GM12878 (cell line): ENCODE measurements at regions not wholly inside any gene's neighbourhood (a gene's known extent, or its start where the extent isn't known, plus 50 kb on each side); places are given as distances from the start of the nearest gene placed in this dataset.
A peak's percentile ranks its signal among the peaks of the same experiment; 100 is the strongest.

Experiments
- BHLHE40 ChIP-seq, 2 experiments: fragments of 450-650 bp in 1 of 2; IDR thresholded peaks; 2 replicates each; pipeline ENCODE4 v1.6.1; 2011 to 2017; ENCODE audit warnings: low read depth in 2 of 2, borderline replicate concordance in 1 of 2, improper control_type of control experiment in 1 of 2, low read length in 1 of 2, mild to moderate bottlenecking in 1 of 2
- CHD4 ChIP-seq: fragments of 200-600 bp; sonication (generic); IDR thresholded peaks from 2 replicates; pipeline ENCODE4 v1.6.1; 2016; ENCODE audit warnings: mild to moderate bottlenecking
- CREM ChIP-seq: IDR thresholded peaks from 2 replicates; pipeline ENCODE4 v1.6.1; 2014; ENCODE audit warnings: antibody characterized with exemption, low read depth
- FOXK2 ChIP-seq: fragments of 450-650 bp; IDR thresholded peaks from 2 replicates; pipeline ENCODE4 v1.6.1; 2017; ENCODE audit warnings: mild to moderate bottlenecking, moderate library complexity
- GATAD2B ChIP-seq: fragments of 450-650 bp; conservative IDR thresholded peaks from 2 replicates; pipeline ENCODE4 v1.6.1; 2017; ENCODE audit warnings: low read depth, mild to moderate bottlenecking, moderate library complexity
- NR2C1 ChIP-seq: fragments of 450-650 bp; IDR thresholded peaks from 2 replicates; pipeline ENCODE4 v1.6.1; 2017; ENCODE audit warnings: antibody characterized with exemption, mild to moderate bottlenecking, moderate library complexity
- PML ChIP-seq: IDR thresholded peaks from 2 replicates; pipeline ENCODE4 v1.6.1; 2012; ENCODE audit warnings: low read length, inconsistent platforms
- POU2F2 ChIP-seq: IDR thresholded peaks from 3 replicates; pipeline ENCODE4 v1.6.1; 2011; ENCODE audit warnings: low read depth, mild to moderate bottlenecking, low read length, borderline replicate concordance
- RCOR1 ChIP-seq: conservative IDR thresholded peaks from 2 replicates; pipeline ENCODE4 v1.6.1; 2012; ENCODE audit warnings: low read depth, low read length, improper control_type of control experiment
- SPI1 ChIP-seq: IDR thresholded peaks from 2 replicates; pipeline ENCODE4 v1.6.1; 2011; ENCODE audit warnings: low read depth, mild to moderate bottlenecking, low read length, moderate library complexity, borderline replicate concordance; ENCODE audit not compliant: insufficient read depth
- TBL1XR1 ChIP-seq: IDR thresholded peaks from 2 replicates; pipeline ENCODE4 v1.6.1; 2012; ENCODE audit warnings: low read depth, low read length, improper control_type of control experiment
- ZNF274 ChIP-seq: IDR thresholded peaks from one replicate; pipeline ENCODE4 v1.8.0; 2011; ENCODE audit not compliant: insufficient read length, insufficient read depth
- ZNF592 ChIP-seq: fragments of 450-650 bp; IDR thresholded peaks from 2 replicates; pipeline ENCODE4 v1.6.1; 2017; ENCODE audit warnings: mild to moderate bottlenecking, moderate library complexity
- TF ChIP-seq, protein P1 (sequence below): fragments of 450-650 bp; IDR thresholded peaks from 2 replicates; pipeline ENCODE4 v1.6.1; 2017; ENCODE audit warnings: antibody characterized with exemption, mild to moderate bottlenecking, moderate library complexity
- TF ChIP-seq, protein P2 (sequence below): IDR thresholded peaks from 2 replicates; pipeline ENCODE4 v1.6.1; 2012; ENCODE audit warnings: mild to moderate bottlenecking, low read depth, low read length
- TF ChIP-seq, protein P3 (sequence below): fragments of 150-350 bp; IDR thresholded peaks from 2 replicates; pipeline ENCODE4 v1.6.1; 2016; ENCODE audit warnings: low read depth, low read length

GRCh38 chrX:45769761-45770582, 569.3 kb upstream of the DIPK2B start (continued):
- TF ChIP-seq, protein P1, sequence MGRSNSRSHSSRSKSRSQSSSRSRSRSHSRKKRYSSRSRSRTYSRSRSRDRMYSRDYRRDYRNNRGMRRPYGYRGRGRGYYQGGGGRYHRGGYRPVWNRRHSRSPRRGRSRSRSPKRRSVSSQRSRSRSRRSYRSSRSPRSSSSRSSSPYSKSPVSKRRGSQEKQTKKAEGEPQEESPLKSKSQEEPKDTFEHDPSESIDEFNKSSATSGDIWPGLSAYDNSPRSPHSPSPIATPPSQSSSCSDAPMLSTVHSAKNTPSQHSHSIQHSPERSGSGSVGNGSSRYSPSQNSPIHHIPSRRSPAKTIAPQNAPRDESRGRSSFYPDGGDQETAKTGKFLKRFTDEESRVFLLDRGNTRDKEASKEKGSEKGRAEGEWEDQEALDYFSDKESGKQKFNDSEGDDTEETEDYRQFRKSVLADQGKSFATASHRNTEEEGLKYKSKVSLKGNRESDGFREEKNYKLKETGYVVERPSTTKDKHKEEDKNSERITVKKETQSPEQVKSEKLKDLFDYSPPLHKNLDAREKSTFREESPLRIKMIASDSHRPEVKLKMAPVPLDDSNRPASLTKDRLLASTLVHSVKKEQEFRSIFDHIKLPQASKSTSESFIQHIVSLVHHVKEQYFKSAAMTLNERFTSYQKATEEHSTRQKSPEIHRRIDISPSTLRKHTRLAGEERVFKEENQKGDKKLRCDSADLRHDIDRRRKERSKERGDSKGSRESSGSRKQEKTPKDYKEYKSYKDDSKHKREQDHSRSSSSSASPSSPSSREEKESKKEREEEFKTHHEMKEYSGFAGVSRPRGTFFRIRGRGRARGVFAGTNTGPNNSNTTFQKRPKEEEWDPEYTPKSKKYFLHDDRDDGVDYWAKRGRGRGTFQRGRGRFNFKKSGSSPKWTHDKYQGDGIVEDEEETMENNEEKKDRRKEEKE, result no peak
- TF ChIP-seq FOXK2, result no peak
- no peak for TF ChIP-seq ZNF274
- TF ChIP-seq, protein P2, sequence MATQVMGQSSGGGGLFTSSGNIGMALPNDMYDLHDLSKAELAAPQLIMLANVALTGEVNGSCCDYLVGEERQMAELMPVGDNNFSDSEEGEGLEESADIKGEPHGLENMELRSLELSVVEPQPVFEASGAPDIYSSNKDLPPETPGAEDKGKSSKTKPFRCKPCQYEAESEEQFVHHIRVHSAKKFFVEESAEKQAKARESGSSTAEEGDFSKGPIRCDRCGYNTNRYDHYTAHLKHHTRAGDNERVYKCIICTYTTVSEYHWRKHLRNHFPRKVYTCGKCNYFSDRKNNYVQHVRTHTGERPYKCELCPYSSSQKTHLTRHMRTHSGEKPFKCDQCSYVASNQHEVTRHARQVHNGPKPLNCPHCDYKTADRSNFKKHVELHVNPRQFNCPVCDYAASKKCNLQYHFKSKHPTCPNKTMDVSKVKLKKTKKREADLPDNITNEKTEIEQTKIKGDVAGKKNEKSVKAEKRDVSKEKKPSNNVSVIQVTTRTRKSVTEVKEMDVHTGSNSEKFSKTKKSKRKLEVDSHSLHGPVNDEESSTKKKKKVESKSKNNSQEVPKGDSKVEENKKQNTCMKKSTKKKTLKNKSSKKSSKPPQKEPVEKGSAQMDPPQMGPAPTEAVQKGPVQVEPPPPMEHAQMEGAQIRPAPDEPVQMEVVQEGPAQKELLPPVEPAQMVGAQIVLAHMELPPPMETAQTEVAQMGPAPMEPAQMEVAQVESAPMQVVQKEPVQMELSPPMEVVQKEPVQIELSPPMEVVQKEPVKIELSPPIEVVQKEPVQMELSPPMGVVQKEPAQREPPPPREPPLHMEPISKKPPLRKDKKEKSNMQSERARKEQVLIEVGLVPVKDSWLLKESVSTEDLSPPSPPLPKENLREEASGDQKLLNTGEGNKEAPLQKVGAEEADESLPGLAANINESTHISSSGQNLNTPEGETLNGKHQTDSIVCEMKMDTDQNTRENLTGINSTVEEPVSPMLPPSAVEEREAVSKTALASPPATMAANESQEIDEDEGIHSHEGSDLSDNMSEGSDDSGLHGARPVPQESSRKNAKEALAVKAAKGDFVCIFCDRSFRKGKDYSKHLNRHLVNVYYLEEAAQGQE, result no peak
- TF ChIP-seq SPI1, result no peak
- TF ChIP-seq CREM, result no peak
- TF ChIP-seq RCOR1, result no peak
- TF ChIP-seq GATAD2B, result no peak
- TF ChIP-seq, protein P3, sequence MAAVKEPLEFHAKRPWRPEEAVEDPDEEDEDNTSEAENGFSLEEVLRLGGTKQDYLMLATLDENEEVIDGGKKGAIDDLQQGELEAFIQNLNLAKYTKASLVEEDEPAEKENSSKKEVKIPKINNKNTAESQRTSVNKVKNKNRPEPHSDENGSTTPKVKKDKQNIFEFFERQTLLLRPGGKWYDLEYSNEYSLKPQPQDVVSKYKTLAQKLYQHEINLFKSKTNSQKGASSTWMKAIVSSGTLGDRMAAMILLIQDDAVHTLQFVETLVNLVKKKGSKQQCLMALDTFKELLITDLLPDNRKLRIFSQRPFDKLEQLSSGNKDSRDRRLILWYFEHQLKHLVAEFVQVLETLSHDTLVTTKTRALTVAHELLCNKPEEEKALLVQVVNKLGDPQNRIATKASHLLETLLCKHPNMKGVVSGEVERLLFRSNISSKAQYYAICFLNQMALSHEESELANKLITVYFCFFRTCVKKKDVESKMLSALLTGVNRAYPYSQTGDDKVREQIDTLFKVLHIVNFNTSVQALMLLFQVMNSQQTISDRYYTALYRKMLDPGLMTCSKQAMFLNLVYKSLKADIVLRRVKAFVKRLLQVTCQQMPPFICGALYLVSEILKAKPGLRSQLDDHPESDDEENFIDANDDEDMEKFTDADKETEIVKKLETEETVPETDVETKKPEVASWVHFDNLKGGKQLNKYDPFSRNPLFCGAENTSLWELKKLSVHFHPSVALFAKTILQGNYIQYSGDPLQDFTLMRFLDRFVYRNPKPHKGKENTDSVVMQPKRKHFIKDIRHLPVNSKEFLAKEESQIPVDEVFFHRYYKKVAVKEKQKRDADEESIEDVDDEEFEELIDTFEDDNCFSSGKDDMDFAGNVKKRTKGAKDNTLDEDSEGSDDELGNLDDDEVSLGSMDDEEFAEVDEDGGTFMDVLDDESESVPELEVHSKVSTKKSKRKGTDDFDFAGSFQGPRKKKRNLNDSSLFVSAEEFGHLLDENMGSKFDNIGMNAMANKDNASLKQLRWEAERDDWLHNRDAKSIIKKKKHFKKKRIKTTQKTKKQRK, result no peak
- no peak for TF ChIP-seq POU2F2
- TF ChIP-seq TBL1XR1, result no peak
- no peak for TF ChIP-seq PML
- no peak for TF ChIP-seq CHD4
- no peak for TF ChIP-seq NR2C1
- TF ChIP-seq BHLHE40 (IDR thresholded peaks at IDR 0.05; ENCODE audit: borderline replicate concordance in 1 of 2, low read depth in 2 of 2, low read length in 1 of 2), result peak; percentile 43 to 57; a peak in 2 of 4 replicates
- no peak for TF ChIP-seq ZNF592
